GM13977 (cell line): ENCODE measurements at regions not wholly inside any gene's neighbourhood (a gene's known extent, or its start where the extent isn't known, plus 50 kb on each side); places are given as distances from the start of the nearest gene placed in this dataset.

Experiments used
- DNase-seq: peaks from one replicate; pipeline ENCODE4 v3.0.0; 2012; ENCODE audit warnings: low spot score
- in situ Hi-C: fragments of 300-500 bp; cut with MboI; formaldehyde crosslinking; loops from one replicate; pipeline ENCODE4 v1.12.0; 2022; ENCODE audit warnings: low sequenced_read_pairs, low pct_unique_long_range_greater_than_20kb, mixed read lengths, inconsistent platforms; ENCODE audit not compliant: unreplicated experiment
- TF ChIP-seq, protein P1 (sequence below): IDR thresholded peaks from 2 replicates; pipeline ENCODE4 v1.5.1; 2012; ENCODE audit warnings: mild to moderate bottlenecking, control low read depth; ENCODE audit not compliant: insufficient read depth; ENCODE audit errors: extremely low read depth, missing control alignments

- TF ChIP-seq, protein P1, sequence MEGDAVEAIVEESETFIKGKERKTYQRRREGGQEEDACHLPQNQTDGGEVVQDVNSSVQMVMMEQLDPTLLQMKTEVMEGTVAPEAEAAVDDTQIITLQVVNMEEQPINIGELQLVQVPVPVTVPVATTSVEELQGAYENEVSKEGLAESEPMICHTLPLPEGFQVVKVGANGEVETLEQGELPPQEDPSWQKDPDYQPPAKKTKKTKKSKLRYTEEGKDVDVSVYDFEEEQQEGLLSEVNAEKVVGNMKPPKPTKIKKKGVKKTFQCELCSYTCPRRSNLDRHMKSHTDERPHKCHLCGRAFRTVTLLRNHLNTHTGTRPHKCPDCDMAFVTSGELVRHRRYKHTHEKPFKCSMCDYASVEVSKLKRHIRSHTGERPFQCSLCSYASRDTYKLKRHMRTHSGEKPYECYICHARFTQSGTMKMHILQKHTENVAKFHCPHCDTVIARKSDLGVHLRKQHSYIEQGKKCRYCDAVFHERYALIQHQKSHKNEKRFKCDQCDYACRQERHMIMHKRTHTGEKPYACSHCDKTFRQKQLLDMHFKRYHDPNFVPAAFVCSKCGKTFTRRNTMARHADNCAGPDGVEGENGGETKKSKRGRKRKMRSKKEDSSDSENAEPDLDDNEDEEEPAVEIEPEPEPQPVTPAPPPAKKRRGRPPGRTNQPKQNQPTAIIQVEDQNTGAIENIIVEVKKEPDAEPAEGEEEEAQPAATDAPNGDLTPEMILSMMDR = no peak
- DNase-seq = no peak
- in situ Hi-C loops = no loop called here
Measured at GRCh38 chr2:223464071-223464470, 138.1 kb downstream of the SCG2 start.

DNA sequence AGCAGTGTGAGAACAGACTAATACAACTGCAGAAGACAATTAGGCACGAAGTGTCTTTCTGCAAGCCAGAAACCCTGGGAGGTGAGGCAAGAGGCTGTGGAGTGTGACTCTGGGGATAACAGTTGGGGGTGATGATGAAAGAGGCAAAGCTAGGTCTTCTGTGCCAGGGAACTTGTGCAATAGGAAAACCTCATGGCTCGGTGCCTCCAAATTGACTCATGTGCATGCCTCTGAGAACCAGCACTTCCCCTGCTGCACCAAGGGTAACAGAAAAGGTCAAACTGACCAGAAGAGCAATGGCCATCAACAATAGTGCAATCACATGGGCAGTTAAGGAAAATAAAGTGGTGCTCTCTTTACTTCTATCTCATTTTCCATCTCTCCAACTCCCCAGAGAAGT is 136.4 kb downstream of the SCG2 start:
- DNase-seq = no peak
- TF ChIP-seq, protein P1 = no peak
- in situ Hi-C loops = no loop called here

GRCh38 chr2:223467196-223467595 is 135.0 kb downstream of the SCG2 start:
- in situ Hi-C loops = no loop called here
- DNase-seq = no peak
- TF ChIP-seq, protein P1 = no peak

GRCh38 chr2:223469270-223470046 is 132.7 kb downstream of the SCG2 start:
- DNase-seq = no peak
- TF ChIP-seq, protein P1 = no peak
- in situ Hi-C loops = no loop called here

DNA sequence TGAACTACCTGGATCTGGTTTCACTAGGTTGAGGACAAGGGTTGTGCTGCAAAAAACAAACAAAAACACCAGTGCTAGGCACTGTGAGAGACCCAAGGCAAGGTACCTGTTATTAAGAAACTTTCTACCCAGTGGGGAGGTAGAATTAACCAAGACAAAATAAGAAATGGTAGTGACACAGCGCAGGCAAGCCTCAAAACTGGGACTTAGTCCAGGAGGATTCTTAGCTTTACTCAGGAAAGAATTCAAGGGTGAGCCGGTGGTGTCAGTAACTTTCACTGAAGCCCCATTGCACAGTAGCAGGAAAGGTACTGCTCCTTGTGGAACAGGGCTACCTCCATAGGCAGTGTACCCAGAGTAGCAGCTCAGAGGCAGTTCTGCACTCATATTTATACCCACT is 131.6 kb downstream of the SCG2 start:
- in situ Hi-C loops = no loop called here

GRCh38 chr2:223472771-223473170 is 129.4 kb downstream of the SCG2 start:
- no peak for DNase-seq
- TF ChIP-seq, protein P1 = no peak
- in situ Hi-C loops = no loop called here

More for the DNA sequence above, 131.6 kb downstream of the SCG2 start:
- DNase-seq = no peak
- TF ChIP-seq, protein P1 = no peak
